ENCODE measurements at regions not wholly inside any gene's neighbourhood (a gene's known extent, or its start where the extent isn't known, plus 50 kb on each side); places are given as distances from the start of the nearest gene placed in this dataset.

GRCh38 chr3:106018929-106019550 lies 150.2 kb upstream of the CBLB start:
- Histone ChIP-seq H3K27ac (ENCODE audit: low read length) (no peak overlapping the region), H3K9me3 (ENCODE audit: control insufficient read depth, low read length) (no peaks in the 10 kb centered on the region), H3K27me3 (ENCODE audit: control insufficient read depth, insufficient read depth) (no peaks in the 10 kb centered on the region), H3K4me1 (ENCODE audit: control insufficient read depth, insufficient read depth, low read length) (peaks cover 1% of the 10 kb centered on the region), H3K4me3 (ENCODE audit: low read length) (no peak overlapping the region)
- intact Hi-C loops (cut with DNase I), result no loop called here
- DNase-seq (no peak), ATAC-seq (no peak)
- WGBS, result 97% methylated on average over 5 of the region's 5 CpGs

GRCh38 chr3:106022913-106023312 lies 154.1 kb upstream of the CBLB start:
- intact Hi-C loops (cut with DNase I), result no loop called here
- DNase-seq (no peak), ATAC-seq (no peak)
- no peak overlapping the region for H3K27ac ChIP-seq (ENCODE audit: low read length)
- 86% methylated on average over 5 of the region's 5 CpGs for WGBS
- H3K27me3 ChIP-seq (ENCODE audit: control insufficient read depth, insufficient read depth), result no peaks in the 10 kb centered on the region
- H3K9me3 ChIP-seq (ENCODE audit: control insufficient read depth, low read length), result no peaks in the 10 kb centered on the region
- no peak overlapping the region for H3K4me3 ChIP-seq (ENCODE audit: low read length)
- peaks cover 4% of the 10 kb centered on the region for H3K4me1 ChIP-seq (ENCODE audit: control insufficient read depth, insufficient read depth, low read length)

DNA sequence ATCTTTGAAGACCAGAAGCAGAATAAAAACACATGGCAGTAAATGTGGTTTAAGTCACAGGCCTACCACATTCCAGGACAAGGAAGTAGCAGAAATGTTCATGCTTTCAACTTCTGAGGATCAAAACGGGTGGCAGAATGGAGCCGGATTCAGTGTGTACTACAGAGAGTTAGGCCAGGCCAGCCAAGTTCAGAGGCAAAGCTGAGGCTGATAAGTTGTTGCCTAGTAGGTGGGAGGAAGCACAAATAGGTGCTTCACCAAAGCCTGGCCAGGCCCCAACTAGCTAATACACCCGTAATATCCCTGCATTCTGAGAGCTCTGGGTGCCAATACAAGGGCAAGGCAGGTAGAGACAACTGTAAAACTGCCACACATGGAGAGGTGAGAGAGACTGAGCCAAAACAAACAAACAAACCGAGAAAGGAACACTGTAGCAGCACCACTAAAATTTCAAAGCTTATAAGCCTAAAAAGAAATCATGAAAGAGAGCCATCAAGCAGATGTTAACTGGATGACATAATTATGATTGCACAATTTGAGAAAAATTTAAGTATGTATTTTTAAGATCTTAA lies 156.4 kb upstream of the CBLB start:
- no peaks in the 10 kb centered on the region for H3K27me3 ChIP-seq (ENCODE audit: control insufficient read depth, insufficient read depth)
- ATAC-seq (peak; percentile 50 to 75), DNase-seq (peak; percentile 25 to 65 (median 37))
- 39% methylated on average over 4 of the region's 4 CpGs for WGBS
- no peaks in the 10 kb centered on the region for H3K9me3 ChIP-seq (ENCODE audit: control insufficient read depth, low read length)
- H3K27ac ChIP-seq (ENCODE audit: low read length), result peak overlapping the region; percentile 64
- H3K4me3 ChIP-seq (ENCODE audit: low read length), result no peak overlapping the region
- H3K4me1 ChIP-seq (ENCODE audit: control insufficient read depth, insufficient read depth, low read length), result peaks cover 4% of the 10 kb centered on the region
- intact Hi-C loops (cut with DNase I), result no loop called here

DNA sequence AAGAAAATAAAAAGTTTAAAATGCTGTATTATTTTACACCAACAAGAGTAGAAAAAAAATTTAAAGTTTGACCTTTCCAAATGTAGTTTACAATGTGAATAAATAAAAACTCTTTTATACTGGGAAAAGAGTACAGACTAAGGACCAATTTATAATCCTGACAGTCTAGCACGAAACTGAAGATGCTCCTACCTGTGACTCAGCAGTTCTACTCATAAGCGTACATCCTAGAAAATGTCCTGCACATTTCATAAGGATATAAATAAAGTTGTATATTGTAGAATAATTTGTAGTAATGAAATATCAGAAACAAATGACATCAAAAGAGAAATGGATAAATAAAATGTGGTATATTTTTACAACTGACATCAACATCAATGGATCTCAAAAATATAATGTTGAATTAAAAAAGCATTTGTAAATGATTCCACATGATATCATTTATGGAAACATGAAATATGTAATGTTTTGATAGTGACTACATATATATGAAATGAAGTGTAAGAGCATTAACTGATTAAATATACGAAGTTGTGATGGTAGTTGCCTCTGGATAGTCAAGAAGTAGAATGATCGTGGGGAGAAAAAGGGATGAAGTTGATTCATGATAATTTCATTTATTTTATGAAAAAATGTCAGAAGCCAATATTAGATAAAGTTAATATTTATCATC lies 161.3 kb upstream of the CBLB start:
- peaks cover 3% of the 10 kb centered on the region for H3K4me1 ChIP-seq (ENCODE audit: control insufficient read depth, insufficient read depth, low read length)
- intact Hi-C loops (cut with DNase I), result no loop called here
- H3K27ac ChIP-seq (ENCODE audit: low read length), result no peak overlapping the region
- H3K27me3 ChIP-seq (ENCODE audit: control insufficient read depth, insufficient read depth), result no peaks in the 10 kb centered on the region
- DNase-seq (no peak), ATAC-seq (no peak)
- 93% methylated on average over 4 of the region's 4 CpGs for WGBS
- no peaks in the 10 kb centered on the region for H3K9me3 ChIP-seq (ENCODE audit: control insufficient read depth, low read length)
- H3K4me3 ChIP-seq (ENCODE audit: low read length), result no peak overlapping the region

- no peak overlapping the region for H3K27ac ChIP-seq (ENCODE audit: low read length)
- ATAC-seq (no peak), DNase-seq (no peak)
- H3K27me3 ChIP-seq (ENCODE audit: control insufficient read depth, insufficient read depth), result no peaks in the 10 kb centered on the region
- intact Hi-C loops (cut with DNase I), result no loop called here
- H3K4me1 ChIP-seq (ENCODE audit: control insufficient read depth, insufficient read depth, low read length), result no peaks in the 10 kb centered on the region
- H3K9me3 ChIP-seq (ENCODE audit: control insufficient read depth, low read length), result no peaks in the 10 kb centered on the region
- H3K4me3 ChIP-seq (ENCODE audit: low read length), result no peak overlapping the region
These were observed 161.8 kb upstream of the CBLB start for GRCh38 chr3:106030627-106030963.

GRCh38 chr3:106032479-106032878 lies 163.7 kb upstream of the CBLB start:
- no peak for DNase-seq
- Histone ChIP-seq H3K4me3 (ENCODE audit: low read length) (no peak overlapping the region), H3K27me3 (ENCODE audit: control insufficient read depth, insufficient read depth) (no peaks in the 10 kb centered on the region), H3K4me1 (ENCODE audit: control insufficient read depth, insufficient read depth, low read length) (no peaks in the 10 kb centered on the region), H3K27ac (ENCODE audit: low read length) (no peak overlapping the region), H3K9me3 (ENCODE audit: control insufficient read depth, low read length) (no peaks in the 10 kb centered on the region)
- intact Hi-C loops (cut with DNase I), result no loop called here
- ATAC-seq, result no peak
- WGBS, result 90% methylated on average over 2 of the region's 2 CpGs

DNA sequence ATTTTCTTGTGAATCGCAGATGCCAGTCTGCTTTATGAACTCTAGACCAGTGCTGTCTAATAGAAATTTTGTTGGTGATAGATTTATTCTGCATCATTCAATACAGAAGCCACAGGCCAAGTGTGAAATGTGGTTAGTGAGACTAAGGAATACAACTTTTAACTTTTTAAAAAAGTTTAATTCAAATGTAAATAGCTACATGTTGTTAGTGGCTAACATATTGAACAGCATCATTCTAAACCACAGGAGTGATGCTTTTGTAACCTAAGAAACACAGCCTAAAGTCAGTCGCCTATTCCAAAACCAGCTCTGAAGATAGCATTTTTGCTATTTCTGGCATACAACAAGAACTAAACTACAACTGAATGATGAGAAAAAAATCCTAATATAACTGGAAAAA lies 164.8 kb upstream of the CBLB start:
- intact Hi-C loops (cut with DNase I), result no loop called here
- Histone ChIP-seq H3K9me3 (ENCODE audit: control insufficient read depth, low read length) (no peaks in the 10 kb centered on the region), H3K4me3 (ENCODE audit: low read length) (no peak overlapping the region), H3K27ac (ENCODE audit: low read length) (no peak overlapping the region), H3K27me3 (ENCODE audit: control insufficient read depth, insufficient read depth) (no peaks in the 10 kb centered on the region), H3K4me1 (ENCODE audit: control insufficient read depth, insufficient read depth, low read length) (no peaks in the 10 kb centered on the region)
- no peak for DNase-seq
- 89% methylated on average over 2 of the region's 2 CpGs for WGBS
- no peak for ATAC-seq

GRCh38 chr3:106034313-106034712 lies 165.5 kb upstream of the CBLB start:
- H3K27me3 ChIP-seq (ENCODE audit: control insufficient read depth, insufficient read depth), result no peaks in the 10 kb centered on the region
- H3K4me1 ChIP-seq (ENCODE audit: control insufficient read depth, insufficient read depth, low read length), result no peaks in the 10 kb centered on the region
- DNase-seq, result no peak
- no peak overlapping the region for H3K27ac ChIP-seq (ENCODE audit: low read length)
- no peak for ATAC-seq
- intact Hi-C loops (cut with DNase I), result no loop called here
- H3K9me3 ChIP-seq (ENCODE audit: control insufficient read depth, low read length), result no peaks in the 10 kb centered on the region
- 89% methylated on average over 2 of the region's 2 CpGs for WGBS
- H3K4me3 ChIP-seq (ENCODE audit: low read length), result no peak overlapping the region

DNA sequence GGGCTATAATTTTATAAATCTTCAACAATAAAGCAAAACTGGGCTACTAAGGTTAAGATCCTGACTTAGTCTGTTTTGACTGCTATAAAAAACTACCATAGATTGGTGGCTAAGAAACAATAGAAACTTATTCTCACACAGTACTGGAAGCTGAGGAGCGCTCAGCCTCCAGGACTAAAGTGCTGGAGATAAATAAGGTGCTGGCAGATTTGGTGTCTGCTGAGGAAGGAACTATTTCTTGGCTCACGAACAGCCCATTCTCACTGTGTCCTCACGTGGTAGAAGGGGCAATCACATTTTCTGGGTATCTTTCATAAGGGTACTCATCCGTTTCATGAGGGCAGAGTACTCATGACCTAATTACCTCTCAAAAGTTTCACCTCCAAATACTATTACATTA lies 166.8 kb upstream of the CBLB start:
- ATAC-seq, result peak; percentile 25 to 68

GRCh38 chr3:106036696-106037095 lies 167.9 kb upstream of the CBLB start:
- Histone ChIP-seq H3K27me3 (ENCODE audit: control insufficient read depth, insufficient read depth) (no peaks in the 10 kb centered on the region), H3K4me1 (ENCODE audit: control insufficient read depth, insufficient read depth, low read length) (no peaks in the 10 kb centered on the region), H3K27ac (ENCODE audit: low read length) (no peak overlapping the region), H3K9me3 (ENCODE audit: control insufficient read depth, low read length) (no peaks in the 10 kb centered on the region), H3K4me3 (ENCODE audit: low read length) (no peak overlapping the region)
- DNase-seq (no peak), ATAC-seq (no peak)
- WGBS, result 75% methylated on average over 1 of the region's 1 CpG
- intact Hi-C loops (cut with DNase I), result no loop called here

More for the DNA sequence above, 166.8 kb upstream of the CBLB start:
- no peak overlapping the region for H3K4me3 ChIP-seq (ENCODE audit: low read length)
- no peaks in the 10 kb centered on the region for H3K4me1 ChIP-seq (ENCODE audit: control insufficient read depth, insufficient read depth, low read length)
- WGBS, result 49% methylated on average over 4 of the region's 4 CpGs
- no peaks in the 10 kb centered on the region for H3K27me3 ChIP-seq (ENCODE audit: control insufficient read depth, insufficient read depth)
- intact Hi-C loops (cut with DNase I), result no loop called here
- H3K27ac ChIP-seq (ENCODE audit: low read length), result no peak overlapping the region
- DNase-seq, result no peak
- no peaks in the 10 kb centered on the region for H3K9me3 ChIP-seq (ENCODE audit: control insufficient read depth, low read length)

GRCh38 chr3:106047221-106047620 lies 178.4 kb upstream of the CBLB start:
- Histone ChIP-seq H3K9me3 (ENCODE audit: control insufficient read depth, low read length) (no peaks in the 10 kb centered on the region), H3K4me3 (ENCODE audit: low read length) (no peak overlapping the region), H3K27me3 (ENCODE audit: control insufficient read depth, insufficient read depth) (no peaks in the 10 kb centered on the region), H3K4me1 (ENCODE audit: control insufficient read depth, insufficient read depth, low read length) (no peaks in the 10 kb centered on the region), H3K27ac (ENCODE audit: low read length) (no peak overlapping the region)
- DNase-seq, result no peak
- 97% methylated on average over 2 of the region's 2 CpGs for WGBS
- intact Hi-C loops (cut with DNase I), result no loop called here
- ATAC-seq, result no peak

Data from right cardiac atrium (tissue), 5 donors.